ENCODE measurements at regions not wholly inside any gene's neighbourhood (a gene's known extent, or its start where the extent isn't known, plus 50 kb on each side); places are given as distances from the start of the nearest gene placed in this dataset.
"Not testable (repeated sequence)": the region's sequence is repeated elsewhere in the genome, so short reads cannot be mapped to it uniquely, and the experiment has no call there.

DNA sequence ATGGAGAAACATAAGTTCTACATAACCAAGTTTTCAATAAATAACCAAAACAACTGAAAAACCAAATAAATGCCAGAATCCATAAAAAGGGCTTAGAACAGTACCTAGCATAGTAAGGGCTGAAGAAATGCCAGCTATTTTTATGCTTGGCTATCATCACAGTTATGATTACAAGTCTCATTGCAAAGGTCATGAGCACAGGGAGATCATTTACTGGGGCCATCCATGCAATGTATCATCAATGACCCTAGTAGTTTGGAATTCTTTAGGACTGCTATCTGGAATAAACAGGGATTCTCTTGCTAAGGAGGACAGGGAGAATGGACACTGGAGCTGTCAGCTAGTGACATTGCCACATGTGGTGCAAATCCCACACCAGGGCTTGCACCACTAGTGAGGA, 92.5 kb upstream of the NAP1L1 start:
- no peak for DNase-seq

DNA sequence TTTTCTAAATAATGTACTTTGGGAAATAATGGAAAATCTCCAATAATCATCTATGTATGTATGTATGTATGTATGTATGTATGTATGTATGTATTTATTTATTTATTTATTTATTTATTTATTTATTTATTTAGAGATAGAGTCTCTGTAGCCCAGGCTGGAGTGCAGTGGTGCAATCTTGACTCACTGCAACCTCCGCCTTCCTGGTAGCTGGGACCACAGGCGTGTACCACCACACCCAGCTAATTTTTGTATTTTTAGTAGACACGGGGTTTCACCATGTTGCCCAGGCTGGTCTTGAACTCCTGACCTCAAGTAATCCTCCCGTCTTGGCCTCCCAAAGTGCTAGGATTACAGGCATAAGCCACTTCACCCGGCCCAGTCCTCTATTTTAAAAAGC, 91.5 kb upstream of the NAP1L1 start:
- DNase-seq = not testable (repeated sequence)

DNA sequence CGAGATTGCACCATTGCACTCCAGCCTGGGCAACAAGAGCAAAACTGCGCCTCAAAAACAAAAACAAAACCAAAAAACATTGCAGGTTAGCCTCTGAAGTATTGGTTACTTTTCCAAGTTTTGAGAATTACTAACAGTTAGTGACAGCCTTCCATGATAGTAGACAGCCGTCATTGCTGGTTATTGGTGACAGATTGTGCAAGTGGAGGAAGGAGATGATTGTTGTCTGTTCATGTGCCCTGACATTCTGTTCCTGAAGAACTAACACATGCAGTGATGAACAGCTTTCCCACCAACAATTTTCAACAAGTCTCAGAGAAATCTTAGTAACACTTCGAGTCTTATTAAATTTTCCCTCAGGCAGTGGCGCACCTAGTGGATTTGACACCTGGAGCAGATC, 89.3 kb upstream of the NAP1L1 start:
- no peak for DNase-seq

DNA sequence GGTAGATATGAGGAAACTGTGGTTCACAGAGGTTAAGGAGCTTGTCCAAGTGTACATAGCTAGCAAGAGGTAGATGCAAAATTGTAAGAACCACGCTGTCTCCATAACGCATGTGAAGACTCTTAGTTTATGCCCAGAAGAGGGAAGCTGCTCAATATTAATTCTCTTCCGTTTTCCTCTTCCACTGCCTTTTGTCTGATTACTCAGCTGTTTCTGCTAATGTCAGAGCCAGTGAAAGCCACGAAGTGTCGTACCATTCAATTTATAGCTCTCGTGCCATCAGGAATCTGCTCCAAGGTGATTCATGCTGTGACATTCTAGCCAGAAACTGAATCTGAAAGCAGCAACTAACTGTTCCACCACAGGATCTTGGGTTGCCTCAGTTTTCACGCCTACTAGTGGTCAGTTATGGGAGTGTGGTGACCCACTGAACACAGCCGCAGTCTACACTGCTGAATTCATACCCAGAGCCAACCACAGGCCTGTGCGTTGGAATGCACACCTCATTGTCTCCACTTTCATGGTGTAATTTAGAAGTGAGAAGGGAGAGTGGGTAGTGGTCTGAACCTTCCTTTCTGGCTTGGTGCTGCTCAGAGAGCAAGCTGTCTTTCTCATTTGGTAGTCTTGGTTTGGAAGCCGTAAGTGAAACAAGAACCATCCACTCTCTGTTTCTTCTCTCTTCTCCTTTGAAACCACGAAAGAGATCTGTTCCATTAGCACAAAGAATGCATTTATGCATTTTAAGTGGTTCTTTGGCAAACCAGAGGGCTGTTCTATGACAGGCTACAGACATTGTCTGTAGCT, 74.2 kb upstream of the NAP1L1 start:
- peak; percentile 49 for DNase-seq

DNA sequence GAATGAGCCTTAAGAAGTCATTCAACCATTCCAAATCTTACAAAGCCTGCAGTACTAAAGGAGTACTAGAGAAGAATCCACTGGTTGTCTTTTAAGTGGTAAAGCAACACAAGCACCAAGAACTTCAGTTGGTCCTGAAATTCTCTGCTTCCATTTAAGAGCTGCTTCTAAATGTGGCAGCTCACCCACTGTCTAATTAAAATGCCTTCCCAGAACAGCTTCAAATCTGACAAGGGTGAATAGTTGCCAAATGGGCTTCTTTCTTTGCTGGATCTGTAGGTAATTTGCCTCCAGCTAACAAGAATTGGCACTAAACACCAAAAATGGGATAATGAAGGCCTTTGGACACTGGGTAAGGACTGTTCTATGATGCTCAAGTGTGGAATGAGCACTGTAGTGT, 72.2 kb upstream of the NAP1L1 start:
- DNase-seq = no peak

DNA sequence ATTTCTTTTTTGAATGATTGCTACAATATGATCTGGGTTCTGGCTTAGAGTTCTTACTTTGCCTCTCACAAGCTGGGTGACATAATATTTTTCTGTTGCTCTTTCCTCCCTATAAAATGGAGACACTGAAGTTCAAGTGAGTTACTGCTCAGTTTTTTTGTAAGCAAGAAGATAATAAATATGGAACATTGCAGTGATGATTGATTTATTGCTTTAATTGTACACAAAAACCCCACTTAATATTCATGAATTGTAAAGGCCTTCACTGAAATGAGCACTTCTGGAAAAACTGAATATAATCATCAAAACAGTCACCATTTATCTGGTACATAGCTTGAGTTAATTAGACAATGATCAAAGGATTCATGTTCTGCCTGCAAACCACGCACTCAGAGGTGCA, 71.8 kb upstream of the NAP1L1 start:
- no peak for DNase-seq

DNA sequence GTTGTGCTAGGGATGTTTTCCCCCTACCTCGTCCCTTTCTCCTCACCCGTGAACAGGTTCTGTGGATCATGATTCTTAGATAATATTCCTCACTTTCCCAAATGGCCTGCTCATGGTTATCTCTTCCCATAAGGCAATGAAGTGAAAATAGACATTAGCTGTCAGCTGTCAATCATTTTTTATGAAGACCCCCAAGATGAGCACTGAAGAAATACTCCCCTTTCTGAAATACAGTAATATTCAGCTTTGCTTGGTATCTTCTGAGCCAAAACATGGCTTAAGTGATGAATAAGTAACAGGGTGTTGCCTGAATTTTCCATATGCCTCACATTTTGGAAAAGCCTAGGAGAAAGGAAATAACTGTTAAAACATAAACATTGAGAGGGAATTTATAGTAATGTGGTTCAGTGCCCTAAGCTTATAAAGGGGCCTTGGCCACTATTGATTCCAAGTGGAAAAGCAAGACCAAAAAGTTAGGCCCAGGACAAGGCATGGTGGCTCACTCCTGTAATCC, 70.7 kb upstream of the NAP1L1 start:
- no peak for DNase-seq

DNA sequence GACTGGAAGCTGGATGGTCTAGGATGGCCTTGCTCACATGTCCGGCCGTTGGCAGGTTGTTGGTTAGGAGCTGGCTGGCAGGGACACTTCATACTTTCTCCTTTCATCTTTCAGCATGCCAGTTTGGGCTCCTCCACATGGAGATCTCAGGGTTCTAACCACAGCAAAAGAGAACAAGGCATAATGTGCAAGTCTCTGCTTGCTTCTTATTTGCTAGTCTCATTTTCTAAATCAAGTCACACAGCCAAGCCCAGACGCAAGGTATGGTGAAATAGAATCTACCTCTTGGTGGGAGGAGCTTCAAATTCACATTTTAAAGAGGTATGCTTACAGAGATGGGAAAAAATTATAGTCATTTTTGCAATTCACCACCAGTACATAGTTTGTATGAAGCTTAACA, 69.1 kb upstream of the NAP1L1 start:
- no peak for DNase-seq

DNA sequence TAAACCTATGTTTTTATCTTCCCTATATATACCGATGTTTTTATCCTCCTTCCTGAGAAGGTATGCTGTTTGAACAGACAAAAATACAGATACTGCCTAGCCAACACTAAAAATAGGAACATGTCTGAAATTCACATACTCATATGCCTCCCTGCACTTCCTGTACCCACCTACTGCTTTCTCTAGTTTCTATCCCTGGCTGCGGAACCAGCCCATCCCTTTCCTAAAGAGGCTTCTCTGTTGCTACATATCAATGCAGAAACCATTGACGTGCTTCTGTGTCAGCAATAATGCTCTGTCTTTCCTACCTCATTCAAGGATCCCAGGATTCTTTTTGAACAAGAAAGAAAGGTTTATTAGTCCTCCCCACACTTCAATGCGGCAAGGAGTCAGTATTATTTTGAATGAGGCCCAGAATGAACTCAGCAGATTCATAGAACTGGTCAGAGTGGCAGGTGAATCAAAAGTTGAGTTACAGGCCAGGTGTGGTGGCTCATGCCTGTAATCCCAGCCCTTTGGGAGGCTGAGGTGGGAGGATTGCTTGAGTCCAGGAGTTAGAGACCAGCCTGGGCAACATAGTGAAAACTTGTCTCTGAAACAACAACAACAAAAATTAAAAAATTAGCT, 67.8 kb upstream of the NAP1L1 start:
- no peak for DNase-seq

DNA sequence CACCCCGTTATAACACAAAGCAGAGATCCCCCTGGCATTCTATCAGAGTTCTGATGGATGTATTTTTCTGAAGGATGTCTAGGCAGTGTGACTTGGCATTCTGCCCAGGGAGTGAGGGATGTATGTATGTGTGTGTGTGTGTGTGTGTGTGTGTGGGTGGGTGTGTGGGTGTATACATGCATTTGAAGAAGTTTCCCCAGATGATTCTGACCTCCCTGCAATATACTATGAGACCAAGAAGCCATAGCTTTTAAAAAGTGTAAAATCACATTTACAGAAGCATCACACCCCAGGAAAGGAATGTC, 59.7 kb upstream of the NAP1L1 start:
- DNase-seq = peak; percentile 13

DNA sequence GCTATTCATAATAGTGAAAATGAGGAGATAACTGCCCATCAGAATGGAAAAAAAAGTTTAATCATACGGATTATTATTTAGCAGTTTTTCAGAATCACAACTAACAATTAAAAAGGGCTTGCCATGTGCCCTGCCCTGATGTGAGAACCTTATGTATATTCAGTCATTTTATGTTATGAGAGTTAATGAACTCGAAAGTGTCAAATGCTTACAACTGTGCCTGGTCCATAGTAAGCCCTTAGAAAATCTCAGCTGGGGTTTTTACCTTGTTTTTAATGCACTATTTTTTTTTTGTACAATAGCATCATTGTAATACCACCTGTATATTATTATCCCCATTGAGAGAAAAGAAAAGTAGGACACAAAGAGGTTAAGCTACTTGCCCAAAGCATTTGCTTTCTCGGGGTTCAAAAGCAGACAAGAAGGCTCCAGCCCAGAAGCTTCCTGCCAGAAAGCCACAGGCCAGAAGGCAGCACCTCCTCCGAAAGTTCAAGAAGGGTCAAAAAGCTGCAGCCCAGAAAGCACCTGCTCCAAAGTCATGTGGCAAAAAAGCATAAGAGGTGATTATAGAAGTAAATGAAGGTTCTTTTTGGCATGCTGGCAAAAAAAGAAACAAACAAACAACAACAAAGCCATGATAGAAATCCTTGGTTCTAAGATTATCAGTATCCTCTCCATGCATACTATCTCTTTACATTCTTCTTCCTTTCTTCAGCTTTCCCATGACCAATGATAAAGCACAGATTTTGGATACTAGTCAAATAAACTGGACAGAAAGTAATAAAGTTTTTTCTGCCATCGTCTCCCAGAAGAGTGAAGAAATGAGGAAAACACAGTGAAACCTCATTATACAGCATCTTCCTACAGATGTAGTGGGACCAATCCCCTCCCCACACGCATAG, 59.1 kb upstream of the NAP1L1 start:
- no peak for DNase-seq

DNA sequence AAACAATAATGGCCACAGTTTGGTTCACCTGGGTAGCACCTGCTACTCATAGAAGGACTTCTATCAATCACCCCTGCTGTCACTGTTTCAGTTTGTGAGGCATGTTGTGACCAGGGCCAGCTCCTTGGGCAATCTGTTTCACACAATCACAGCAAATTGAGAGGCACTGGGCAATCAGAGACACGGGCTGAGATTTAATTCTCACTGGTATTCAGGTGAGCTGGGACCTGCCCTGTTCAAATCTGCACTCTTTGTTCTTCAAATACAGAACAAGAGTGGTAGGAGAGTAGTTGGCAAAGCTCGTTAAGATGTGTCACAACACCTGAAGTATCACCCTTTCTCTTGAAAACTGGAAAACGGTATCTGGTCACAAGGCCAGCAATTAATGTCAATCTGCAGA, 57.8 kb upstream of the NAP1L1 start:
- DNase-seq = no peak

DNA sequence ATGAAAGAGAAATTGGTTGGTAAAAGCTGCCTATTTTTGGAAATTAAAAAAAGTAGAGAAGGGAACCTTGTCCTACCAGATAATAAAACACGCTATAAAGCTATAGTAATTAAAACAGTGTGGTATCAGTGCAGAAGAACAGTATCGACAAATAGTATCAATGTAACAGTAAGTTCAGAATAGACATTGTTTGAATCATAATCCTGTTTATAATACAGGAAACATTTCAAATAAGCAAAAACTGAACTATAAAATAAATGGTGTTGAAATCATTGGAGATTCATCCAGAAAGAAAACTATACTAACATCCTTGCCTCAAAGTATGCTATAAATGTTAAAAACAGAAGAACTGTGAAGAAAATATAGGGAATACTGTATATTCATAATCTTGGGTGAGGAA, 54.2 kb upstream of the NAP1L1 start:
- no peak for DNase-seq

DNA sequence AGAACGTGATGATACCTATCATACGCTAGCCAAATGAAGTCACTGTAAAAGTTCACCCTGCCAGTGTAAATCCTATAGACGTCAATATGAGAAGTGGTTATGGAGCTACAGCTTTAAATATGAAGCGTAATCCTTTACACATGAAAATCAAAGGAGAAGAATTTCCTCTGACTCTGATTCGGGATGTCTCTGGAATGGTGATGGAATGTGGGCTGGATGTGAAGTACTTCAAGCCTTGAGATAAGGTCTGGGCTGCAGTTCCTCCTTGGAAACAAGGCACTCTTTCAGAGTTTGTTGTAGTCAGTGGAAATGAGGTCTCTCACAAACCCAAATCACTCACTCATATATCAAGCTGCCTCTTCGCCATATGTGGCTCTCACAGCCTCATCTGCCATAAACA, 53.1 kb upstream of the NAP1L1 start:
- DNase-seq = no peak

DNA sequence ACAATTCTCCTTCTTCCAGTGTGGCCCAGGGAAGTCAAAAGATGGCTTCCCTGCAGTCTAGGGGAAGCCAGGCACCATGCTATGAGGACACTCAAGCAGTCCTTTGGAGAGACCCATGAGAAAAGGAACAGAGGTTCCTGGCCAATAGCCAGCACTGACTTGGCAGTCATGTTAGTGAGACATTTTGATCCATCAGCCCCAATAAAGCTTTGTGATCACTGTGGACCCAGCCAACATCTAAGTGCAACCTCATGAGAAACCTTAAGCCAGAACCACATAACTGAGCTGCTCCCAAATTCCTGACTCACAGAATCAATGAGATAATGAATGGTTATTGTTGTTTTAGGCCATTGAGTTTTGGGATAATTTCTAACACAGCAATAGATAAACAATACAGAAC, 51.0 kb upstream of the NAP1L1 start:
- DNase-seq = no peak
